DMS153 treated with DMSO at 0.1 percent for 48 hours (cell line): ENCODE measurements at regions not wholly inside any gene's neighbourhood (a gene's known extent, or its start where the extent isn't known, plus 50 kb on each side); places are given as distances from the start of the nearest gene placed in this dataset.

Experiments used
- DNase-seq: peaks from one replicate; lab custom pipeline; 2025; ENCODE audit not compliant: unreplicated experiment; lab: John Stamatoyannopoulos, UW

DNA sequence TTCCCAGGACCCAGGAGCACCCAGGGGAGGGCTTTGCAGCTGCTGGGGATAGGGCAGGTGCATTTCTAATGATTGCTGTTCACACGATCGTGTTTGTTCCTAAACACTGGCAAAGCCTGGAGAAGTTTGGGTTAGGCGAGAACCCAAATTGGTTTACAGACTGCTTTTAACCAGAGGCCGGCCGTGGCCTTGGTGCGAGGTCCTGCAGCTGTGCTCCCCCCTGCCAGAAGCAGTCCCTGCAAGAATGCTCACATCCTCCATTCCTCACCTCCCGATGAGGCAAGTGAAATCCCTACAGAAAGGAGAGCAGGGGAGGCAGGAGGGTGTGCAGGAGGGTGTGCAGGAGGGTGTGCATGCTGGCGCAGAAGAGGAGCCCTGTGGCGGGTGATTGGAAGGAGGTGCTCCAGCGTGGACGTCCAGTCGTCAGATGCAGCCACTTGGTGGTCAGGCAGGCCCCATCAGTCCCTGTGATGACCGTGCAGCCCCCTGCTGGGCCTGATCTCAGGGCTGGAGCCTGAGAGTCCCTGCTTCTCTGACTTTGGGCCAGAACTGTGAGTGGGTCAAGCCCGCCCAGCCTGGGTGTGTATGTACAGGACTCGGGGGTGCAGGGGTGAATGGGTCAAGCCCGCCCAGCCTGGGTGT is 55.7 kb upstream of the FRMD1 start:
- no peak for DNase-seq

DNA sequence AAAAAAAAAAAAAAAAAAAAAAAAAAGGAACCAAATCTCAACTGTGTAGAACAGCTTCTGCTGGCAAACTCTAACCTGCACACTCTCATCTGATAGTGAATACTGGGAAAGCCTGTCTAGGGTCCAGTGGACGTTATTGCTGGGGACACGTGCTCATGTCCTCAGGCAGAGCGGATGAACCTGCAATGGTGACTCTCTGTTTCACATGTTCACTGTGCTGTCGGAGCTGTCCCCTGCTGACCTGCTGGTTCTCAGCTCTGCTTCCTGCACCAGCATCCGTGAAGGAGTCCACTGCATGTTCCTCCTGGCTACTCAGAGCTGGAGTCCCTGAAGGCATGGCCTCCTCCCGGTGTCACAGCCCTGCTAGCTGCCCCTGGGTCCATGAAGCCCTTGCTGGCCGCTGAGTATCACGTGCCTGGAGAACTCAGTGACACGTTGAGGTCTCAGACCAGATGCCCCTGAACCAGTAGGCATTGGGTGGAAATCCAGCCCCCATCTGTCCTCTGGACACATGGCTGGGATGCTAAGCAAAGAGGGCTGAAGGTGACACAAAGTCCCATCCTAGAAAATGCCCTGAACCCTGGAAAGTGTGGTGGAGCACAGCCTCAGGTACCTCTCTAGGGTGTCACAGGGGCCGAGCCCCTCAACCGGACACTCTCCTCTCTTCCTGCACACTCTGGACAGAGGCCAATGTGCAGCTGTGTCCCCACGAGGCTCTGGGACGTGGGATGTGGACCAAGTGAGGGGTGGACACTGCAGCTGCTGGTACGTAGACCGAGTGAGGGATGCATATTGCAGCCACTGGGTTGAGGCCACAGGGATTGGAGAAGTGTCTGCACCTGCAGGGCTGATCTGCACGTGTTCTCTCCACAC is 54.9 kb upstream of the FRMD1 start:
- DNase-seq: no peak

DNA sequence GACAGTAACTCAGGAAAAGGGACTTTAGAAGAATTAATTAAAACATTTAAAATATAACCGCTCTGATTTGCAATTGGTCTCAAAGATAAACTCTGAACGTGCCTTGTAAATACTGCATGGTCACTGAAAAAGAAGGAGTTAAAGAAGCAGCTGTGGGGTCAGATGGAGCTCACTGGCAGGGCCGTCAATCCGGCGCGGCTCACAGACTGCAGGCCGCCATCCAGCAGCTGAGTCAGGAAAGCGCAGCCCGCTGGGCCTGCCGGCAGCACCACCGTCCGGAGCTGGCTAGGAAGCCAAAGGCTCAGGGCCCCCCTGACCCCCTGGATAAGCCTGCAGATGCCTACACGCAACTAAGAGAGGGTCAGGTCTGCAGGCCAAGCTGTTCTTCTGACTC is 54.2 kb upstream of the FRMD1 start:
- no peak for DNase-seq

DNA sequence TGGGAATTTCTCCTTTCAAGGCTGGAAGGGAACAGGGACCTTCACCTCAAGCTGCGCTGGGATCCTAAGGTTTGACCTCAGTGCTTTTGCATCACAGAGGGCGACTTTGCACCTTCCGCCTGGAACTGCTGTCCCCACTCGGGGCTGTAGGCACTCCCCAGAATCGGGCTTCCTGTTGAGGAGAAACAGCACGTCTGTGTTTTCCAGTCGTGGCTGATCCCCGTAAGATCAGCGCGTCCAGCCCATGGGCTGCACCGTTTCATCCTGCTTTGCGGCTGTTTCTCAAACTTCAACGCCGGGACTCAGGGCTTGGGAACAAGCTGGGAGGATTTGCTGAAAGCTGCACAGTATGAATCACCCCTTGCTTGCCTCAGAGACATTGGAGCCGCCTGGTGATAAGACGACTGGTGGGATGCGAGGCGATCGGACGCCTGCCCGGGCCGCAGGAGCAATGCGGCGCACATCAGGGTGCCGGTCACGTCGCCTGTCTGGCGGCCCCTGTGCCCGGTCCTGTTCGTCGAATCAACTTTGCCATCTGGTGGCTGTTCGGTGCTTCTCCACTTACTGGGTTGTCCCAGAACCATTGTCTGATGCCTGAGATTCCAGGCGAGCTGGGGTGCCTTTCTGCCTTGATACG is 53.6 kb upstream of the FRMD1 start:
- DNase-seq: no peak

DNA sequence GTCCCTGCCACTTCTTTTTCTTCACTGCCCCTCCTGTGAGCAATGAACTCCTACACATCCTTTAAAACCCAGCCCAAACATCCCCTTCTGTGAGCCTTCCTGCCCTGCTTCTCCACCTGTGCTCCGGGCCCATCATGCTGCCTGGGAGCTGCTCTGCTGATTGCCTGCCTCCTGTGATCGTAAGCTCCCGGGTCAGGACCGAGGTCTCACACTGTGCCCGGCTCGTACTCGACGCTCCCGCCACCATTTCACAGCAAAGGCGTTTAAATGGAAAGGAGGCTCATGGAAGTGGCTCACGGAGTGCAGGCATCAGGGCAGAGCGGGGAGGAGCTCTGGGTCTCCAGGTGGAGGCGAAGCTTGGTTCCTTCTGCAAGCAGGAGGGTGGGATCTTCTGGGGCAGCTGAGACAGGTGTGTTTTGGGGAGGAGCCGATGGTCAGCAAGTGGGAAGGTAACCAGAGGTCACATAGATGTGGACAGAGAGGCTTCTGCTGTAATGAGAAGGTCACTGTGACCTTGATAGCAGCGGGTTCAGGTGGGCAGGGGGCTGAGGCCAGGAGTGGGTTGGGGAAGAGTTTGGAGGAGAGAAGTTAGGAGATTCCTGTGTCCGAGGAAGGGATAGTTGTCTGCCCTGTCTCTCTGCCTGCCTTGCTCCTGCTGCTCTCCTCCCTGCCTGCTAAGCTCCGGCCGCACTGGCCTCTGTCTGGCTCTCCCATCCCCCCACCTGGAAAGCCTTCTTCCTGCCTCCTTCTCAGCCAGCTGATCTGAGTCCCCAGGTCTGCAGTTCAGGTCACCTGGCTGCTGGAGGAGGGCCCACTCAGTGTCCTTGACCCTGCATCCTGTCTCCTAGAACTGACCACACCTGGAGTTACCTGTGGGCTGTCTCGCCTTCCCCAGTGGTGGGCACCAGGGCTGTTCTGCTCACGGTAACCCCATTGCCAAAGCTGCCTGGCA is 52.7 kb upstream of the FRMD1 start:
- DNase-seq: no peak

DNA sequence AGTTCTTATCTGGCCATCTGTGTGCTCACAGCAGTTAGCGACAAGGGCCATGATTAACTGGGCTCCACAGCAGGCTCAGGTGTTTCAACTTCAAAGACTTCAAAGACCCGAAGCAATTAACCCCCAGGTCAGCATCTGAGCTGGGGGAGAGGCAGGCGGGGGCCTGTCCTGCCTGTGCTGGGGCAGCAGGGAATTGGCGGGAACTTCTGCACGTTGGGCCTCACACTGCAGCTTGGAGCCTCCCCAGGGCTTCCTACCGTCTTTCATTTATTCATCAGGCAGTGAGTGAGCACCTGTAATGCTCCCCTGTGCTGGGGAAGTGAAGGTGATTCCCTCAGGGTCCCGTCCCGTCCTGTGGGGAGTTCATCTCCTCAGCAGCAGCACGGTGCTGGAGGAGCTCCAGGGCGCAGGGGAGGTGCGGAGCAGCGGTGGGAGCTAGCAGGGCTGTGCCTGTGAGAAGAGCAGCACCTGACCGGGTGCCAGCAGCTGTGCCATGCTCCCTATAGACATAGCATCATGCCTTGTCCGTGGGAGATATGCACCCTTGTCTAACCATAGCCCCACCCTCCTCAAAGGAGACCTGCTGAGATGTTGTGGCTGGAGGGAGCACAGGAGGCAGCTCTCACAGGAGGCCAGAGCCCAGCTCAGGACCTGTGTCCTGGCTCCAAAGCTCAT is 51.8 kb upstream of the FRMD1 start:
- DNase-seq: no peak

DNA sequence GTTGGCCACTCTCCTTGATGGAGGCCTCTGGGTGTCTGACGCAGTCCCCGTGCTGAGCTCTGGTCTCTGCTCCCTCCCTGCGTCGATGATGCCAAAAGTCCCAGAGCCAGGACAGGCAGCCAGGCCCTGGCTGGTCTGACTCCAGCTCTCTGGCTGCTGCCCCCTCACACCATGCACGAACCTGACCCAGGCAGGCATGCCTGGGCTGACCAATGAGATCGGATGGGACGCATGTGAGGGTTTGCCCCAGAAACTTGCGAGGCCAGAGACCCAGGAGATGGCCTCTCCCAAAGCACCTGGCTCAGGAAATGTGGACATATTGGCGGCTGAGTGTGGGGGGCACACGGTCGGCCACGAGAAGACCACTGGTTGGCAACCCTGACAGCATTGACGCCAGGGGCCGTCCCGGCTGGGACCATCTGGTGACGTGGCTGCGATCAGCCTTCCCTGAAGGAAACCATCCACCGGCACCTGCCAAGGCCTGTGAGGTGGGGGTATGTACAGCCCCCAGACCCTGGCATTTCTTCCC is 51.2 kb upstream of the FRMD1 start:
- DNase-seq: no peak

DNA sequence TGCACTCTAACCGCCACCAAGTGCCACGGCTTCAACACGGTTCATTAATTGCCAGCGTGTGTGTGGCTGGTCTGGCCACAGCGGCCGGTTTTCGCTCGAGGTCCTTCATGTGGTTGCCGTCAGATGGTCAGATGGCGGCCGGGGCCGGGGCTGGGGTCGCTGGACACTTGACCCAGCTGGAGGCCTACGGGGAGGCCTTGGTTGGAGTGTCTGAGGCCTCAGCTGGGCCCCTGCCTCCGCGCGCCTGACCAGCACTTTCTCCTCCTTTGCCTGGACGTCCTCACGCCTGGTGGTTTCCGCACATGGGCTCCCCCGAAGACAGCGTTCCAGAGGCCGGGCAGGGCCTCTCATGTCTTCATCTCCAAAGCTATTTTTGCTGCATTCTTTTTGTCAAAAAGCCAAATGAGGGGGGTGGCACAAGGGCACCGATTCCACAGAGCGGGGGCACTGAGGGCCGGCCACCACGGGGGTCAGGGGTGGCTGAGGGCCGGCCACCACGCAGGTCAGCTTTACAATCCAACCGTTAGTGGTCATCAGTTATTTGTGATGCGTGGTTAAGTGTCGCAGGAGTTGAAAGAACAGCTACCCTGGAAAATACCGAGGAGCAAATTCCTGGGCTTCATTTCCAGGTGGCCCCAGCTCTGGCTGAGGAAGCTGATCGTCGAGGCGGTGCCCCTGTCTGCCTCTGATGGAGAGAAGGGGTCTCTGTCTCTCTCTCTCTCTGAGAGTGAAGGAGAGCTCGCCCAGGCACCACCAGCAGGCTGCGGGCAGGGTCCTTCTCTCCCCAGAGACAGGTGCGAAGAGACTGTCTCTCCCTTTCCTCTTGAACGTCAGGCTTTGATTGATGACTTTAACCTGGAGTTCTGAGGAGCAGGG is 50.5 kb upstream of the FRMD1 start:
- no peak for DNase-seq

DNA sequence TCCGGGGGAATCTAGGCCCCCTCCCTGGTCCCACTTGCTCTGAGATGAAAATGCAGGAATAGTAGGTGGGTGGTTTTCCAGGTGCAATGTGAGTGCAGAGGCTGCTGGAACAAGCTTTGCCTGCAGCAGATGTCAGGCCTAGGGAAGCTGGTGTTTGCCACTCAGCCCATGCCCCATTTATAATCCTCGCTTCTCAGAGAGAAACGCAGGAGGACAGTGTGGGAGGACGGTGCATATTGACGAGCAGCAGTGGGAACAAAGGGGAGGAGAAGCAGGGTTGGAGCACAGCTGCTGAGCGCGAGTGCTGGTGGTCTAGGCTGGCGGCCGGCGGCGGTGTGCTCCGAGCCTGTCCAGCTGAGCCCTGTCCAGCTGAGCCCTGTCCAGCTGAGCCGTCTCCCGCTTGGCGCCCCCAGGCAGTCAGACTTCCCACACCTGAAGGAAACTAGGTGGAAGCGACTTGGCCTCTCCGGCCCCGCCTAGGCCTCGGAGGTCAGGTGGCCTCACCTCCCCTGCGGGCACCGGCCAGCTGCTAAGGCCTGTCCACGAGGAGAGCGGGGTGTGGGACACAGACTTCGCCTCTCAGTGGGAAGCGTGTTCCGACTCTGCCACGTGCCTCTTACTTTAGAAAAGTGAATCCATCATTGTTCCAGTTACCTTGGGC is 49.7 kb upstream of the FRMD1 start:
- no peak for DNase-seq
